NB4 (cell line): ENCODE measurements at regions not wholly inside any gene's neighbourhood (a gene's known extent, or its start where the extent isn't known, plus 50 kb on each side); places are given as distances from the start of the nearest gene placed in this dataset.

Source experiments
- CTCF ChIP-seq: IDR thresholded peaks from one replicate; pipeline ENCODE4 v1.5.1; 2012; ENCODE audit warnings: low read depth, low read length
- MAX ChIP-seq: IDR thresholded peaks from 2 replicates; pipeline ENCODE4 v1.6.1; 2011; ENCODE audit warnings: low read depth, low read length
- MYC ChIP-seq: IDR thresholded peaks from 2 replicates; pipeline ENCODE4 v1.6.1; 2011; ENCODE audit warnings: low read depth, low read length
- POLR2A ChIP-seq: IDR thresholded peaks from 2 replicates; pipeline ENCODE4 v1.6.1; 2011; ENCODE audit warnings: mild to moderate bottlenecking; ENCODE audit not compliant: insufficient read length; ENCODE audit errors: extremely low read depth

- TF ChIP-seq POLR2A, result no peak
- no peak for TF ChIP-seq CTCF
- no peak for TF ChIP-seq MAX
- TF ChIP-seq MYC, result no peak
Observed at GRCh38 chr1:57943365-57943764, 519.5 kb upstream of the DAB1 start.
